ENCODE measurements at regions not wholly inside any gene's neighbourhood (a gene's known extent, or its start where the extent isn't known, plus 50 kb on each side); places are given as distances from the start of the nearest gene placed in this dataset.

- no peak for DNase-seq (ENCODE audit: low spot score)
Observed at GRCh38 chr2:167430447-167430846, 542.2 kb downstream of the XIRP2 start.

- no peak for DNase-seq (ENCODE audit: low spot score)
Observed at GRCh38 chr2:167424803-167425755, 536.8 kb downstream of the XIRP2 start.

GRCh38 chr2:167424221-167424620 lies 535.9 kb downstream of the XIRP2 start:
- no peak for DNase-seq (ENCODE audit: low spot score)

GRCh38 chr2:167423731-167424130 lies 535.5 kb downstream of the XIRP2 start:
- no peak for DNase-seq (ENCODE audit: low spot score)

GRCh38 chr2:167420211-167420610 lies 531.9 kb downstream of the XIRP2 start:
- DNase-seq (ENCODE audit: low spot score), result no peak

- no peak for DNase-seq (ENCODE audit: low spot score)
Observed at GRCh38 chr2:167415068-167415467, 526.8 kb downstream of the XIRP2 start.

GRCh38 chr2:167411367-167411766 lies 523.1 kb downstream of the XIRP2 start:
- no peak for DNase-seq (ENCODE audit: low spot score)

GRCh38 chr2:167406558-167406957 lies 518.3 kb downstream of the XIRP2 start:
- no peak for DNase-seq (ENCODE audit: low spot score)

GRCh38 chr2:167404627-167405284 lies 516.5 kb downstream of the XIRP2 start:
- DNase-seq (ENCODE audit: low spot score), result no peak

- no peak for DNase-seq (ENCODE audit: low spot score)
Observed at GRCh38 chr2:167401309-167401708, 513.0 kb downstream of the XIRP2 start.

GRCh38 chr2:167400546-167400945 lies 512.3 kb downstream of the XIRP2 start:
- DNase-seq (ENCODE audit: low spot score), result no peak

- DNase-seq (ENCODE audit: low spot score), result no peak
Observed at GRCh38 chr2:167398873-167399272, 510.6 kb downstream of the XIRP2 start.

GRCh38 chr2:167388901-167389300 lies 500.6 kb downstream of the XIRP2 start:
- DNase-seq (ENCODE audit: low spot score), result no peak

- no peak for DNase-seq (ENCODE audit: low spot score)
Observed at GRCh38 chr2:167388497-167388896, 500.2 kb downstream of the XIRP2 start.

GRCh38 chr2:167386694-167387093 lies 498.4 kb downstream of the XIRP2 start:
- no peak for DNase-seq (ENCODE audit: low spot score)

- DNase-seq (ENCODE audit: low spot score), result no peak
Observed at GRCh38 chr2:167383610-167384194, 495.4 kb downstream of the XIRP2 start.

GRCh38 chr2:167381349-167381748 lies 493.1 kb downstream of the XIRP2 start:
- DNase-seq (ENCODE audit: low spot score), result no peak

- no peak for DNase-seq (ENCODE audit: low spot score)
Observed at GRCh38 chr2:167380555-167380954, 492.3 kb downstream of the XIRP2 start.

GRCh38 chr2:167380094-167380493 lies 491.8 kb downstream of the XIRP2 start:
- no peak for DNase-seq (ENCODE audit: low spot score)

GRCh38 chr2:167369083-167369482 lies 480.8 kb downstream of the XIRP2 start:
- DNase-seq (ENCODE audit: low spot score), result no peak

- DNase-seq (ENCODE audit: low spot score), result no peak
Observed at GRCh38 chr2:167368371-167368770, 480.1 kb downstream of the XIRP2 start.

- no peak for DNase-seq (ENCODE audit: low spot score)
Observed at GRCh38 chr2:167365216-167365615, 476.9 kb downstream of the XIRP2 start.

- DNase-seq (ENCODE audit: low spot score), result no peak
Observed at GRCh38 chr2:167361426-167361825, 473.1 kb downstream of the XIRP2 start.

Measured in pons (tissue), 1 donor.